Muscle of leg (tissue), 3 donors: ENCODE measurements at regions not wholly inside any gene's neighbourhood (a gene's known extent, or its start where the extent isn't known, plus 50 kb on each side); places are given as distances from the start of the nearest gene placed in this dataset.

Experiments
- DNase-seq: peaks from one replicate; pipeline ENCODE4 v3.0.0; 2013
- H3K27ac ChIP-seq: one replicate; pipeline ENCODE4 v1.5.1; 2013; ENCODE audit warnings: mild to moderate bottlenecking, low read length, control low read depth
- H3K27me3 ChIP-seq: one replicate; pipeline ENCODE4 v1.6.1; 2013; ENCODE audit warnings: low read length; ENCODE audit not compliant: control insufficient read depth, insufficient read depth
- H3K36me3 ChIP-seq: one replicate; pipeline ENCODE4 v1.6.1; 2013; ENCODE audit warnings: low read length; ENCODE audit not compliant: control insufficient read depth, insufficient read depth
- H3K4me1 ChIP-seq: one replicate; pipeline ENCODE4 v1.6.1; 2013; ENCODE audit warnings: low read length; ENCODE audit not compliant: control insufficient read depth, insufficient read depth
- H3K4me3 ChIP-seq: one replicate; pipeline ENCODE4 v1.5.1; 2013; ENCODE audit warnings: low read length, control low read depth
- H3K9me3 ChIP-seq: replicated peaks from 2 replicates; pipeline ENCODE4 v1.6.1; 2013; ENCODE audit warnings: low read depth, low read length; ENCODE audit not compliant: control insufficient read depth
- WGBS: methylation state at CpG from one replicate; pipeline ENCODE4 v1.1.5; 2013; ENCODE audit warnings: missing lambda C conversion rate; ENCODE audit not compliant: insufficient coverage; 5-methylcytosine and 5-hydroxymethylcytosine counted together

- Histone ChIP-seq H3K4me1 (peaks cover 18% of the 10 kb centered on the region), H3K36me3 (no peaks in the 10 kb centered on the region), H3K27me3 (no peaks in the 10 kb centered on the region), H3K4me3 (no peak overlapping the region), H3K27ac (no peak overlapping the region), H3K9me3 (no peaks in the 10 kb centered on the region)
- no CpG with 5 or more reads among the region's 7 CpGs for WGBS
- DNase-seq: no peak
Observed at GRCh38 chr15:67010898-67011616, 54.3 kb upstream of the SMAD3 start.

GRCh38 chr15:67011617-67012005 lies 53.8 kb upstream of the SMAD3 start:
- Histone ChIP-seq H3K4me3 (no peak overlapping the region), H3K36me3 (no peaks in the 10 kb centered on the region), H3K27ac (no peak overlapping the region), H3K27me3 (no peaks in the 10 kb centered on the region), H3K4me1 (peaks cover 20% of the 10 kb centered on the region), H3K9me3 (no peaks in the 10 kb centered on the region)
- DNase-seq: no peak
- WGBS: 74% methylated on average over 4 of the region's 6 CpGs

GRCh38 chr15:67013696-67014095 lies 51.7 kb upstream of the SMAD3 start:
- peak overlapping the region; percentile 78 for H3K27ac ChIP-seq
- peaks cover 35% of the 10 kb centered on the region for H3K4me1 ChIP-seq
- no peaks in the 10 kb centered on the region for H3K9me3 ChIP-seq
- no peaks in the 10 kb centered on the region for H3K36me3 ChIP-seq
- no peak overlapping the region for H3K4me3 ChIP-seq
- H3K27me3 ChIP-seq: no peaks in the 10 kb centered on the region
- DNase-seq: peak; percentile 92
- 29% methylated on average over 10 of the region's 11 CpGs for WGBS
